HuH-7 (cell line): ENCODE measurements at regions not wholly inside any gene's neighbourhood (a gene's known extent, or its start where the extent isn't known, plus 50 kb on each side); places are given as distances from the start of the nearest gene placed in this dataset.
"Not testable (repeated sequence)": the region's sequence is repeated elsewhere in the genome, so short reads cannot be mapped to it uniquely, and the experiment has no call there.

Source experiments
- DNase-seq: peaks from one replicate; pipeline ENCODE4 v3.0.0; 2011; ENCODE audit warnings: low spot score

- no peak for DNase-seq
Measured at GRCh38 chr19:28150129-28150528, 1062.8 kb downstream of the UQCRFS1 start.

GRCh38 chr19:28148554-28148953 is 1064.4 kb downstream of the UQCRFS1 start:
- no peak for DNase-seq

GRCh38 chr19:28142258-28142657 is 1070.7 kb downstream of the UQCRFS1 start:
- no peak for DNase-seq

GRCh38 chr19:28140201-28140600 is 1072.8 kb downstream of the UQCRFS1 start:
- no peak for DNase-seq

GRCh38 chr19:28137772-28138171 is 1075.2 kb downstream of the UQCRFS1 start:
- DNase-seq: no peak

GRCh38 chr19:28136796-28137195 is 1076.2 kb downstream of the UQCRFS1 start:
- no peak for DNase-seq

- DNase-seq: no peak
Measured at GRCh38 chr19:28135825-28136224, 1077.1 kb downstream of the UQCRFS1 start.

GRCh38 chr19:28134311-28134710 is 1078.6 kb downstream of the UQCRFS1 start:
- DNase-seq: no peak

- not testable (repeated sequence) for DNase-seq
Measured at GRCh38 chr19:28130881-28131280, 1082.1 kb downstream of the UQCRFS1 start.

GRCh38 chr19:28130066-28130511 is 1082.9 kb downstream of the UQCRFS1 start:
- DNase-seq: no peak

- no peak for DNase-seq
Measured at GRCh38 chr19:28128341-28128740, 1084.6 kb downstream of the UQCRFS1 start.

- no peak for DNase-seq
Measured at GRCh38 chr19:28126135-28126898, 1086.6 kb downstream of the UQCRFS1 start.

- DNase-seq: no peak
Measured at GRCh38 chr19:28122734-28123133, 1090.2 kb downstream of the UQCRFS1 start.

- no peak for DNase-seq
Measured at GRCh38 chr19:28118235-28118634, 1094.7 kb downstream of the UQCRFS1 start.

GRCh38 chr19:28117143-28117542 is 1095.8 kb downstream of the UQCRFS1 start:
- DNase-seq: no peak

- DNase-seq: not testable (repeated sequence)
Measured at GRCh38 chr19:28116379-28116778, 1096.6 kb downstream of the UQCRFS1 start.

- no peak for DNase-seq
Measured at GRCh38 chr19:28103921-28104320, 1109.0 kb downstream of the UQCRFS1 start.

- DNase-seq: not testable (repeated sequence)
Measured at GRCh38 chr19:28084659-28085157, 1128.2 kb downstream of the UQCRFS1 start.

GRCh38 chr19:28076628-28077027 is 1136.3 kb downstream of the UQCRFS1 start:
- no peak for DNase-seq

GRCh38 chr19:28075229-28075628 is 1137.7 kb downstream of the UQCRFS1 start:
- DNase-seq: no peak

- DNase-seq: no peak
Measured at GRCh38 chr19:28074773-28075172, 1138.2 kb downstream of the UQCRFS1 start.

- no peak for DNase-seq
Measured at GRCh38 chr19:28067882-28068281, 1145.1 kb downstream of the UQCRFS1 start.

- no peak for DNase-seq
Measured at GRCh38 chr19:28066988-28067387, 1146.0 kb downstream of the UQCRFS1 start.

- DNase-seq: no peak
Measured at GRCh38 chr19:28066161-28066560, 1146.8 kb downstream of the UQCRFS1 start.
